OCI-LY3 (cell line): ENCODE measurements at regions not wholly inside any gene's neighbourhood (a gene's known extent, or its start where the extent isn't known, plus 50 kb on each side); places are given as distances from the start of the nearest gene placed in this dataset.

Experiments
- CTCF ChIP-seq: fragments of 200-600, 300-600 bp; sonication (generic); IDR thresholded peaks from 2 replicates; pipeline ENCODE4 v1.5.1; 2014; ENCODE audit warnings: antibody characterized with exemption, low read length, low read depth
- EZH2phosphoT487 ChIP-seq: fragments of 200-600 bp; shearing (Covaris generic); IDR thresholded peaks from 2 replicates; pipeline ENCODE4 v1.6.1; 2018; ENCODE audit warnings: antibody characterized with exemption, mixed run types, low read depth

- no peak for TF ChIP-seq CTCF
- TF ChIP-seq EZH2phosphoT487 = no peak
These were observed 102.2 kb downstream of the SNAPC1 start for GRCh38 chr14:61864329-61864898.
